Psoas muscle (tissue), 7 donors: ENCODE measurements at regions not wholly inside any gene's neighbourhood (a gene's known extent, or its start where the extent isn't known, plus 50 kb on each side); places are given as distances from the start of the nearest gene placed in this dataset.

Experiments
- ATAC-seq, 4 donors: fragments of 200-7000 bp; cut with Tn5 transposase; one replicate each; pipeline ENCODE4 v1.9.1; 2020; ENCODE audit warnings: moderate library complexity in 3 of 4, mild to moderate bottlenecking in 2 of 4
- DNase-seq, 2 donors: peaks; one replicate each; pipeline ENCODE4 v3.0.0-alpha.2; 2020
- H3K27ac ChIP-seq: fragments of 200-600 bp; one replicate; pipeline ENCODE4 v1.8.0; 2022
- H3K27me3 ChIP-seq, 3 donors: fragments of 200-600 bp in 1 of 3; one replicate each; pipeline versions ENCODE4 v1.6.1 to v1.8.0; 2013 to 2022; ENCODE audit warnings: low read length in 2 of 3, mild to moderate bottlenecking in 2 of 3, moderate library complexity in 1 of 3; ENCODE audit not compliant: insufficient read depth in 3 of 3
- H3K36me3 ChIP-seq, 2 donors: fragments of 200-600 bp in 1 of 2; one replicate each; pipeline versions ENCODE4 v1.6.1 to v1.8.0; 2013 to 2022; ENCODE audit warnings: low read depth in 1 of 2, mild to moderate bottlenecking in 1 of 2, moderate library complexity in 1 of 2; ENCODE audit not compliant: insufficient read depth in 1 of 2
- H3K4me1 ChIP-seq: fragments of 200-600 bp; one replicate; pipeline ENCODE4 v1.8.0; 2022
- H3K4me3 ChIP-seq: fragments of 200-600 bp; one replicate; pipeline ENCODE4 v1.8.0; 2022; ENCODE audit warnings: mild to moderate bottlenecking
- H3K9me3 ChIP-seq: fragments of 200-600 bp; one replicate; pipeline ENCODE4 v1.8.0; 2022
- WGBS, 3 donors: extraction: QIAGEN DNeasy Blood & Tissue Kit; methylation state at CpG; one replicate each; pipeline versions ENCODE4 v1.1.6 to v1.1.7; 2013; 5-methylcytosine and 5-hydroxymethylcytosine counted together
- intact Hi-C, 2 donors: fragments of 100-400 bp; cut with DNase I; formaldehyde crosslinking; loops; one replicate each; pipeline versions ENCODE4 v1.11.0 to v1.14.2; 2022
- TF ChIP-seq, protein P1 (sequence below): fragments of 200-600 bp; IDR thresholded peaks from one replicate; pipeline ENCODE4 v1.8.0; 2022; ENCODE audit warnings: antibody characterized with exemption
- donor health status: healthy with polysubstance abuse.
- donor health status: DM: no; HTN: no; CAD: no; lungs with moderate emphysema.
- donor health status: Bipolar disorder and iron deficiency.
- donor health status: healthy.
- donor health status: DM: yes; HTN: yes; CAD: no.
- donor health status: DM: no; HTN: no; CAD: no.
- donor health status: DM: yes; HTN: yes; CAD: no.

DNA sequence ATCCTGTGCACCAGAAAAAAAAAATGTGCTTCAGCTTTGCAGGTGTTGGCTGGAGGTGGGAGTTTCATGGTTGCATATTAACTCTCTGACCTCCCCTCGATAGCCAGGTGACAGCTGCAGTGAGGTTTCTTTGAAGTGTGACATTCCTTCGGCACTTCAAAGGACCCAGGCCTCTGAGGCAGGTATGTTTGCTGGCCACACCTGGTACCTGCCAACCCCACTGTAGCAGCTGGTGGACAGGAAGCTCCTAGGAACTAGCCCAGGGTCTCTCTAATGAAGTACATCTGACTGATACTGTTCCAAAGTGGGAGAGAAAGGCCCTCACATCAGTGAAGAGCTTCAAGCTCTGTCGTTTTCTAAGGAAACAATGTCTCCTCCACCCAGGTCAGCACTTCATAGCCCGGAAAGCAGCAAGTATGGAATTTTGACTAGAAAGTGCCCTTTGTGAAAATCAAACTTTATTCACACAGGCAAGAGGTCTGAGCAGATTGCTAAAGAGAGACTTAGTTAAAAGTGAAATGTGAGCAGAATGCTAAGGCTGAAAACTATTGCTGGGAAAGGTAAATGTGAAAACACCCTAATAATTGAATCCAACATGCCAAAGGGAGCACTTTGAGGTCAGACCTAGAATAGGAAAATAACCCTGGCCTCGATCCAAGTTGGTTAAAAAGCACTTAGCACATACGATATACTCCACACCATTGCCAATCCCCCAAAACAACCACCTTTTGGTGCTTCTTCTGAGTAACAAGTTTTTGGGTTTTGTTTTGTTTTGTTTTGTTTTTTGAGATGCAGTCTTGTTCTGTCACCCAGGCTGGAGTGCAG, 71.3 kb downstream of the PHLDA1 start:
- Histone ChIP-seq H3K4me3 (no peak overlapping the region), H3K36me3 (no peaks in the 10 kb centered on the region), H3K4me1 (no peaks in the 10 kb centered on the region), H3K27me3 (no peaks in the 10 kb centered on the region), H3K9me3 (no peaks in the 10 kb centered on the region), H3K27ac (no peak overlapping the region)
- TF ChIP-seq, protein P1, sequence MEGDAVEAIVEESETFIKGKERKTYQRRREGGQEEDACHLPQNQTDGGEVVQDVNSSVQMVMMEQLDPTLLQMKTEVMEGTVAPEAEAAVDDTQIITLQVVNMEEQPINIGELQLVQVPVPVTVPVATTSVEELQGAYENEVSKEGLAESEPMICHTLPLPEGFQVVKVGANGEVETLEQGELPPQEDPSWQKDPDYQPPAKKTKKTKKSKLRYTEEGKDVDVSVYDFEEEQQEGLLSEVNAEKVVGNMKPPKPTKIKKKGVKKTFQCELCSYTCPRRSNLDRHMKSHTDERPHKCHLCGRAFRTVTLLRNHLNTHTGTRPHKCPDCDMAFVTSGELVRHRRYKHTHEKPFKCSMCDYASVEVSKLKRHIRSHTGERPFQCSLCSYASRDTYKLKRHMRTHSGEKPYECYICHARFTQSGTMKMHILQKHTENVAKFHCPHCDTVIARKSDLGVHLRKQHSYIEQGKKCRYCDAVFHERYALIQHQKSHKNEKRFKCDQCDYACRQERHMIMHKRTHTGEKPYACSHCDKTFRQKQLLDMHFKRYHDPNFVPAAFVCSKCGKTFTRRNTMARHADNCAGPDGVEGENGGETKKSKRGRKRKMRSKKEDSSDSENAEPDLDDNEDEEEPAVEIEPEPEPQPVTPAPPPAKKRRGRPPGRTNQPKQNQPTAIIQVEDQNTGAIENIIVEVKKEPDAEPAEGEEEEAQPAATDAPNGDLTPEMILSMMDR = no peak
- intact Hi-C loops = no loop called here
- 32 to 37% (median 34%) methylated on average over 6 of the region's 6 CpGs for WGBS, 3 donors
- DNase-seq (no peak), ATAC-seq (no peak)

DNA sequence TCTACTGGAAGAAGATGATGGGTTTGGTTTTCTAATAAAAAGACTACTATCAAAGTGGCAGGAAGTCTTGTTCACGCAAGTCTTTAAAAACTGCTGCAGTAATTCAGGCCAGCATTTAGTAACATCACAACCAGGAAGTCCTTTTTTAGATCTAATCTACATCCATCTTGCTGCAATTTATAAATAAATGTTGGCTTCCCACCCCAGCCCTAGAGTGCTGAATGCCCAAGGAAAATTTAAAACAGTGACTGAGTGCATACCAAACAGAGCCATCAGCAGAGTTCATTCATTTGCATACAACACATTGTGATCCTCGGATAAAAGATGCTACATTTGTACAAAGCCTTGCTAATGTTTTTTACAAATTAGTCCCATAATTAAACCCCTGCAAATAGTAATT, 72.1 kb downstream of the PHLDA1 start:
- no peaks in the 10 kb centered on the region for H3K4me1 ChIP-seq
- no peak overlapping the region for H3K4me3 ChIP-seq
- TF ChIP-seq, protein P1 = no peak
- no peak for DNase-seq
- no peak for ATAC-seq
- H3K27me3 ChIP-seq = no peaks in the 10 kb centered on the region
- H3K36me3 ChIP-seq = no peaks in the 10 kb centered on the region
- WGBS, 3 donors = 65 to 78% (median 76%) methylated on average over 2 of the region's 2 CpGs
- intact Hi-C loops = no loop called here
- H3K9me3 ChIP-seq = no peaks in the 10 kb centered on the region
- no peak overlapping the region for H3K27ac ChIP-seq

DNA sequence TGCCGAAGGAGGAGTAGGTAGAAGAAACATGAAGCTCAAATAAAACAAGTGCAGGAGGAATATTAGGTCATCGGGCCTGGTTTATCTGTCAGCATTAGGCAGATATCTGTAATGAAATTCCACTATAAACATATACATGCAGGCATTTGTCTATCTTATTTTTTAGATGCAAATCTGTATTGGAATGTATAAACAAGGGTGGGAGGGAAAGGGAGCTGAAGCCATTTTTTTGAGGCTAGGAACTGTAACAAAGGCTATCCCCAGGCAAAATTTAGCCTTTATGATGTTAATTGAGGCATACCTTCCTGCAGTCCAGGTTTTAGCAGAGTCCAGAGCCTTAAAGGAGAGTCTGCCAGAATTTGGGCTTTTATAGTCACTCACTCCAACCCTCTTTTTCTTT, 72.5 kb downstream of the PHLDA1 start:
- 50 to 55% (median 54%) methylated on average over 2 of the region's 2 CpGs for WGBS, 3 donors
- Histone ChIP-seq H3K36me3 (no peaks in the 10 kb centered on the region), H3K27ac (no peak overlapping the region), H3K9me3 (no peaks in the 10 kb centered on the region), H3K27me3 (no peaks in the 10 kb centered on the region), H3K4me1 (no peaks in the 10 kb centered on the region), H3K4me3 (no peak overlapping the region)
- TF ChIP-seq, protein P1 = no peak
- DNase-seq (no peak), ATAC-seq (no peak)
- intact Hi-C loops = no loop called here

- TF ChIP-seq, protein P1 = no peak
- Histone ChIP-seq H3K4me3 (no peak overlapping the region), H3K27ac (no peak overlapping the region), H3K4me1 (no peaks in the 10 kb centered on the region), H3K9me3 (no peaks in the 10 kb centered on the region), H3K36me3 (no peaks in the 10 kb centered on the region), H3K27me3 (no peaks in the 10 kb centered on the region)
- intact Hi-C loops = no loop called here
- DNase-seq (no peak), ATAC-seq (no peak)
- 65 to 74% (median 71%) methylated on average over 3 of the region's 3 CpGs for WGBS, 3 donors
Observed at GRCh38 chr12:75955251-75955650, 76.3 kb downstream of the PHLDA1 start.

DNA sequence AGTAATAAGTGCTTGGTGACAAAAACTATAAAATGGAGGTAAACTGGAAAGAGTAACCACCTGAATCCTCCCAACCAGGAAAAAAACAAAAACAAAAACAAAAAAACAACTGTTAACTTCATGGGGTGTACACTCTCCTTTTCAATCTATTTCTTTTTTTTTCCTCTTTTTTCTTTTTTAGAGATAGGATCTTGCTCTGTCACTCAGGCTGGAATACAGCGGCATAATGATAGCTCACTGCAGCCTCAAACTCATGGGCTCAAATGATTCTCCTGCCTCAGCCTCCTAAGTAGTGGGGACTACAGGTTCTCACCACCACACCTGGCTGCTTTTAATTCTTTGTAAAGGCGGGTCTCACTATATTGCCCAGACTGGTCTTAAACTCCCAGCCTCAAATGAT, 76.8 kb downstream of the PHLDA1 start:
- Histone ChIP-seq H3K4me3 (no peak overlapping the region), H3K36me3 (no peaks in the 10 kb centered on the region), H3K9me3 (no peaks in the 10 kb centered on the region), H3K27me3 (no peaks in the 10 kb centered on the region), H3K4me1 (no peaks in the 10 kb centered on the region), H3K27ac (no peak overlapping the region)
- WGBS, 3 donors = 98 to 100% (median 98%) methylated on average over 2 of the region's 2 CpGs
- intact Hi-C loops = no loop called here
- TF ChIP-seq, protein P1 = no peak
- no peak for ATAC-seq
- DNase-seq = no peak
